ENCODE measurements at regions not wholly inside any gene's neighbourhood (a gene's known extent, or its start where the extent isn't known, plus 50 kb on each side); places are given as distances from the start of the nearest gene placed in this dataset.

GRCh38 chr13:80265348-80265747, 75.6 kb downstream of the SPRY2 start:
- no peak overlapping the region for H3K27ac Mint-ChIP-seq
- CTCF ChIA-PET: no interaction called here
- no peak for ATAC-seq (ENCODE audit: low read depth)
- no peak overlapping the region for H3K4me3 Mint-ChIP-seq
- H3K4me1 Mint-ChIP-seq: no peaks in the 10 kb centered on the region
- intact Hi-C loops (cut with micrococcal nuclease): no loop called here
- no peak for DNase-seq
- H3K27me3 Mint-ChIP-seq: no peaks in the 10 kb centered on the region
- no peaks in the 10 kb centered on the region for H3K36me3 Mint-ChIP-seq (ENCODE audit: low read depth)
- TF ChIP-seq CTCF (IDR thresholded peaks at IDR 0.05): no peak
- POLR2A ChIA-PET: no interaction called here
- H3K9me3 Mint-ChIP-seq: peaks cover 11% of the 10 kb centered on the region

- Mint-ChIP-seq H3K27ac (no peak overlapping the region), H3K4me3 (no peak overlapping the region), H3K4me1 (no peaks in the 10 kb centered on the region), H3K9me3 (peaks cover 11% of the 10 kb centered on the region), H3K36me3 (ENCODE audit: low read depth) (no peaks in the 10 kb centered on the region), H3K27me3 (no peaks in the 10 kb centered on the region)
- ATAC-seq (ENCODE audit: low read depth) (no peak), DNase-seq (no peak)
- ChIA-PET POLR2A (no interaction called here), CTCF (no interaction called here)
- TF ChIP-seq CTCF (IDR thresholded peaks at IDR 0.05): no peak
- intact Hi-C loops (cut with micrococcal nuclease): no loop called here
Observed at GRCh38 chr13:80263745-80264513, 77.0 kb downstream of the SPRY2 start.

GRCh38 chr13:80262051-80262695, 78.8 kb downstream of the SPRY2 start:
- DNase-seq (no peak), ATAC-seq (ENCODE audit: low read depth) (no peak)
- intact Hi-C loops (cut with micrococcal nuclease): no loop called here
- Mint-ChIP-seq H3K27ac (no peak overlapping the region), H3K27me3 (no peaks in the 10 kb centered on the region), H3K4me1 (no peaks in the 10 kb centered on the region), H3K4me3 (no peak overlapping the region), H3K36me3 (ENCODE audit: low read depth) (no peaks in the 10 kb centered on the region), H3K9me3 (peaks cover 11% of the 10 kb centered on the region)
- ChIA-PET POLR2A (no interaction called here), CTCF (no interaction called here)
- no peak for TF ChIP-seq CTCF (IDR thresholded peaks at IDR 0.05)

- Mint-ChIP-seq H3K36me3 (ENCODE audit: low read depth) (no peaks in the 10 kb centered on the region), H3K9me3 (peaks cover 7% of the 10 kb centered on the region), H3K27me3 (no peaks in the 10 kb centered on the region), H3K27ac (no peak overlapping the region), H3K4me3 (no peak overlapping the region), H3K4me1 (no peaks in the 10 kb centered on the region)
- ChIA-PET POLR2A (no interaction called here), CTCF (no interaction called here)
- ATAC-seq (ENCODE audit: low read depth) (no peak), DNase-seq (no peak)
- intact Hi-C loops (cut with micrococcal nuclease): no loop called here
- no peak for TF ChIP-seq CTCF (IDR thresholded peaks at IDR 0.05)
Observed at GRCh38 chr13:80259159-80259558, 81.8 kb downstream of the SPRY2 start.

GRCh38 chr13:80256352-80256932, 84.5 kb downstream of the SPRY2 start:
- Mint-ChIP-seq H3K4me3 (no peak overlapping the region), H3K27ac (no peak overlapping the region), H3K27me3 (no peaks in the 10 kb centered on the region), H3K9me3 (no peaks in the 10 kb centered on the region), H3K36me3 (ENCODE audit: low read depth) (no peaks in the 10 kb centered on the region), H3K4me1 (no peaks in the 10 kb centered on the region)
- POLR2A ChIA-PET: no interaction called here
- TF ChIP-seq CTCF (IDR thresholded peaks at IDR 0.05): no peak
- CTCF ChIA-PET: no interaction called here
- intact Hi-C loops (cut with micrococcal nuclease): no loop called here
- no peak for ATAC-seq (ENCODE audit: low read depth)
- DNase-seq: no peak
